HepG2 (cell line): ENCODE measurements at regions not wholly inside any gene's neighbourhood (a gene's known extent, or its start where the extent isn't known, plus 50 kb on each side); places are given as distances from the start of the nearest gene placed in this dataset.

Source experiments
- AKAP8 ChIP-seq: sonication (generic); formaldehyde crosslinking; IDR thresholded peaks from 2 replicates; pipeline ENCODE4 v1.5.1; 2020; ENCODE audit warnings: mild to moderate bottlenecking, missing genetic modification reagents
- HDAC2 ChIP-seq: sonication (generic); formaldehyde crosslinking; IDR thresholded peaks from 2 replicates; pipeline ENCODE4 v1.4.0; 2020; ENCODE audit warnings: missing genetic modification reagents
- ZFX ChIP-seq: sonication (generic); formaldehyde crosslinking; IDR thresholded peaks from 2 replicates; pipeline ENCODE4 v1.4.0; 2020; ENCODE audit warnings: mild to moderate bottlenecking, low read depth, missing genetic modification reagents, moderate library complexity
- TF ChIP-seq, protein P1 (sequence below): sonication (generic); formaldehyde crosslinking; IDR thresholded peaks from 2 replicates; pipeline ENCODE4 v1.4.0; 2020; ENCODE audit warnings: missing genetic modification reagents, borderline replicate concordance

DNA sequence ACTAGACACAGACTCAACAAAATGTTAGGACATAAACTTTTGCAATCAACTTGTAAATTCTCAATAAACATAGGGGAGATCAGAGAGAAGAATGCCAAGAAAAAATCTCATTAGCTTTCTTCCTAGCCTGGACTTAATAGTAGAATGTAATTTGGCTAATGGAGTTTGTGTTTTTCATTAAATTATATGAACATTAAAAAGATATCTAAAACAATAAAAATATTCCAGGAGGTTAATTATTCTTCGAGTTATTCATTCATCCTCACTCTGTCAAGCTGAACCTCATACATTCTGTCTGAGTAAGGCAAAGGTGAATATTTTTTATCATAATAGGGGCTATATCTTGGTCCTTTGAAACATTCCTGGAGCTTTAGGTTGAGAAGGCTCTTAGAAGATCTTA, 551.9 kb upstream of the TBX3 start:
- TF ChIP-seq, protein P1, sequence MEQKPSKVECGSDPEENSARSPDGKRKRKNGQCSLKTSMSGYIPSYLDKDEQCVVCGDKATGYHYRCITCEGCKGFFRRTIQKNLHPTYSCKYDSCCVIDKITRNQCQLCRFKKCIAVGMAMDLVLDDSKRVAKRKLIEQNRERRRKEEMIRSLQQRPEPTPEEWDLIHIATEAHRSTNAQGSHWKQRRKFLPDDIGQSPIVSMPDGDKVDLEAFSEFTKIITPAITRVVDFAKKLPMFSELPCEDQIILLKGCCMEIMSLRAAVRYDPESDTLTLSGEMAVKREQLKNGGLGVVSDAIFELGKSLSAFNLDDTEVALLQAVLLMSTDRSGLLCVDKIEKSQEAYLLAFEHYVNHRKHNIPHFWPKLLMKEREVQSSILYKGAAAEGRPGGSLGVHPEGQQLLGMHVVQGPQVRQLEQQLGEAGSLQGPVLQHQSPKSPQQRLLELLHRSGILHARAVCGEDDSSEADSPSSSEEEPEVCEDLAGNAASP (CRISPR knock-in tag) = no peak
- TF ChIP-seq HDAC2 (CRISPR knock-in tag) = no peak
- TF ChIP-seq ZFX (CRISPR knock-in tag) = no peak
- no peak for TF ChIP-seq AKAP8
